ENCODE measurements at regions not wholly inside any gene's neighbourhood (a gene's known extent, or its start where the extent isn't known, plus 50 kb on each side); places are given as distances from the start of the nearest gene placed in this dataset.

- H3K36me3 ChIP-seq (ENCODE audit: control insufficient read depth, insufficient read depth, low read length), result no peaks in the 10 kb centered on the region
- no peaks in the 10 kb centered on the region for H4K20me1 ChIP-seq (replicated peaks; ENCODE audit: control insufficient read depth, insufficient read depth, low read length)
- no peak for TF ChIP-seq CXXC5 (CRISPR knock-in tag; IDR thresholded peaks at IDR 0.05)
- no peak for TF ChIP-seq GTF2A2 (tag; IDR thresholded peaks at IDR 0.05)
- no peak for TF ChIP-seq ATF7 (IDR thresholded peaks at IDR 0.05)
- no peak for TF ChIP-seq NR0B1 (IDR thresholded peaks at IDR 0.05; ENCODE audit: partially characterized antibody)
- no peak for TF ChIP-seq CBFB (CRISPR knock-in tag; IDR thresholded peaks at IDR 0.05)
- TF ChIP-seq OTX1 (CRISPR knock-in tag; IDR thresholded peaks at IDR 0.05), result no peak
- no peak for TF ChIP-seq ZNF436 (CRISPR knock-in tag; IDR thresholded peaks at IDR 0.05)
- TF ChIP-seq MEIS2 (IDR thresholded peaks at IDR 0.05; ENCODE audit: partially characterized antibody), result no peak
- TF ChIP-seq ZBED1 (IDR thresholded peaks at IDR 0.05), result no peak
- TF ChIP-seq NFXL1 (CRISPR knock-in tag; IDR thresholded peaks at IDR 0.05), result no peak
- no peak for TF ChIP-seq DACH1 (IDR thresholded peaks at IDR 0.05; ENCODE audit: partially characterized antibody)
- TF ChIP-seq ZBTB43 (CRISPR knock-in tag; IDR thresholded peaks at IDR 0.05), result no peak
- no peak for TF ChIP-seq RNF2 (IDR thresholded peaks at IDR 0.05)
- no peak for TF ChIP-seq C11orf30 (IDR thresholded peaks at IDR 0.05; ENCODE audit: low read depth)
- TF ChIP-seq ZNF699 (CRISPR knock-in tag; IDR thresholded peaks at IDR 0.05; ENCODE audit: insufficient replicate concordance), result no peak
- no peak for TF ChIP-seq CTBP1 (IDR thresholded peaks at IDR 0.05; ENCODE audit: borderline replicate concordance)
- no peak for TF ChIP-seq KDM4B (IDR thresholded peaks at IDR 0.05; ENCODE audit: borderline replicate concordance in 2 of 2, low read depth in 1 of 2)
- intact Hi-C loops (cut with micrococcal nuclease), result no loop called here
- H2AFZ ChIP-seq (ENCODE audit: low read depth, low read length), result no peak overlapping the region
- H3K79me2 ChIP-seq (ENCODE audit: control insufficient read depth, insufficient read depth, low read length), result no peaks in the 10 kb centered on the region
- no TSS peak for BruUV-seq (replicated peaks)
- no peak overlapping the region for H3K4me2 ChIP-seq (ENCODE audit: insufficient read depth, low read length)
- DNase-seq (ENCODE audit: extremely low read depth in 1 of 4, low spot score in 3 of 4), result no peak
- no peaks in the 10 kb centered on the region for H3K9me3 ChIP-seq (replicated peaks; ENCODE audit: control insufficient read depth, insufficient read depth, low read depth, low read length)
- no peaks in the 10 kb centered on the region for H3K9me1 ChIP-seq (ENCODE audit: control insufficient read depth, insufficient read depth, low read length)
- H3K4me3 ChIP-seq, result no peak overlapping the region
- in situ Hi-C loops (cut with MboI), result no loop called here
- no peak for ATAC-seq
- FAIRE-seq, result no peak
- ChIA-PET CTCF (ENCODE audit: low intra/inter-chr PET ratio) (no interaction called here), POLR2A (no interaction called here)
- no peak overlapping the region for H3K9ac ChIP-seq (ENCODE audit: insufficient read depth in 1 of 2, low read depth in 2 of 2, low read length in 2 of 2)
- H3K4me1 ChIP-seq (replicated peaks in 1 of 2; ENCODE audit: control insufficient read depth in 2 of 2, insufficient read depth in 2 of 2, low read length in 2 of 2), result no peaks in the 10 kb centered on the region
- H3K27ac ChIP-seq (ENCODE audit: extremely low read depth, low read depth, low read length), result no peak overlapping the region
- no peaks in the 10 kb centered on the region for H3K27me3 ChIP-seq (ENCODE audit: control insufficient read depth in 2 of 2, insufficient read depth in 2 of 2, low read length in 2 of 2)
Measured at GRCh38 chrX:112961981-112962380, 121.3 kb upstream of the AMOT start.

Data from K562 (cell line).